OCI-LY3 (cell line): ENCODE measurements at regions not wholly inside any gene's neighbourhood (a gene's known extent, or its start where the extent isn't known, plus 50 kb on each side); places are given as distances from the start of the nearest gene placed in this dataset.

ENCODE experiments used
- EZH2phosphoT487 ChIP-seq: fragments of 200-600 bp; shearing (Covaris generic); IDR thresholded peaks from 2 replicates; pipeline ENCODE4 v1.6.1; 2018; ENCODE audit warnings: antibody characterized with exemption, mixed run types, low read depth
- TF ChIP-seq, protein P1 (sequence below): fragments of 200-600, 300-600 bp; sonication (generic); IDR thresholded peaks from 2 replicates; pipeline ENCODE4 v1.5.1; 2014; ENCODE audit warnings: antibody characterized with exemption, low read length, low read depth

DNA sequence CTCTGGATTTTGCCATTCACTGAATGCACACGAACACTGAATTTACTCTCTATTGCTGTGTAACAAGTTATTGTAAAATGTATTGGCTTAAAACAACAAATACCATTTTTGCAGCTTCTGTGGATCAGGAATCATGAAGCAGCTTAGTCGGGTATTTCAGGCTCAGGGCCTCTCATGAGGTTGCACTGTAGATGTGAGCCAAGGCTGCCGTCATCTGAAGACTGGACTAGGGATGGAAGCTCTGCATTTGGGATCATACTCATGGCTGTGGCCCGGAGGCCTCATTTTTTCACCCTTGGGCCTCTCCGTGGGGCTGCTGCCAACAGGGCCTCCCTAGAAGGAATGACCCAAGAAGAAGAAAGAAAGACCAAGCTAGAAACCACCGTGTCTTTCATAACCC, 492.4 kb upstream of the CDH4 start:
- TF ChIP-seq EZH2phosphoT487, result no peak
- TF ChIP-seq, protein P1, sequence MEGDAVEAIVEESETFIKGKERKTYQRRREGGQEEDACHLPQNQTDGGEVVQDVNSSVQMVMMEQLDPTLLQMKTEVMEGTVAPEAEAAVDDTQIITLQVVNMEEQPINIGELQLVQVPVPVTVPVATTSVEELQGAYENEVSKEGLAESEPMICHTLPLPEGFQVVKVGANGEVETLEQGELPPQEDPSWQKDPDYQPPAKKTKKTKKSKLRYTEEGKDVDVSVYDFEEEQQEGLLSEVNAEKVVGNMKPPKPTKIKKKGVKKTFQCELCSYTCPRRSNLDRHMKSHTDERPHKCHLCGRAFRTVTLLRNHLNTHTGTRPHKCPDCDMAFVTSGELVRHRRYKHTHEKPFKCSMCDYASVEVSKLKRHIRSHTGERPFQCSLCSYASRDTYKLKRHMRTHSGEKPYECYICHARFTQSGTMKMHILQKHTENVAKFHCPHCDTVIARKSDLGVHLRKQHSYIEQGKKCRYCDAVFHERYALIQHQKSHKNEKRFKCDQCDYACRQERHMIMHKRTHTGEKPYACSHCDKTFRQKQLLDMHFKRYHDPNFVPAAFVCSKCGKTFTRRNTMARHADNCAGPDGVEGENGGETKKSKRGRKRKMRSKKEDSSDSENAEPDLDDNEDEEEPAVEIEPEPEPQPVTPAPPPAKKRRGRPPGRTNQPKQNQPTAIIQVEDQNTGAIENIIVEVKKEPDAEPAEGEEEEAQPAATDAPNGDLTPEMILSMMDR, result no peak
